AG08396 (cell line): ENCODE measurements at regions not wholly inside any gene's neighbourhood (a gene's known extent, or its start where the extent isn't known, plus 50 kb on each side); places are given as distances from the start of the nearest gene placed in this dataset.
A peak's percentile ranks its signal among the peaks of the same experiment; 100 is the strongest.

Experiments
- DNase-seq: peaks from one replicate; pipeline ENCODE4 v3.0.0; 2012; ENCODE audit warnings: low spot score, mixed read lengths

GRCh38 chr11:32317643-32318042 is 117.7 kb downstream of the WT1 start:
- DNase-seq, result no peak

GRCh38 chr11:32318071-32319055 is 117.0 kb downstream of the WT1 start:
- DNase-seq, result no peak

DNA sequence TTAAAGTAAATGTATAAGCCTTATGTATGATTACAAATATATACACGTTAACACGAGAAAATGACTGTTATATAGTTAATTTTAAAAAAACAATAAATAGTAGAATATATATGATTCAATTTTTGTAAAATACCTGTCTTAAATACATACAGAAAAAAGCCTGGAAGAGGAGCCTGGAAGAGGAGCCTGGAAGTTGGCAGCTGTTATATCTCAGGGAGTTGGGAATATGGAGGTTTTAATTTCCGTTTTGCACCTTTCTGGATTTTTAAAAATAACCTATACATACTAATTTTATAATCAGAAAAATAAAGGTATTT is 111.6 kb downstream of the WT1 start:
- DNase-seq, result no peak

- no peak for DNase-seq
Observed at GRCh38 chr11:32325187-32325586, 110.2 kb downstream of the WT1 start.

DNA sequence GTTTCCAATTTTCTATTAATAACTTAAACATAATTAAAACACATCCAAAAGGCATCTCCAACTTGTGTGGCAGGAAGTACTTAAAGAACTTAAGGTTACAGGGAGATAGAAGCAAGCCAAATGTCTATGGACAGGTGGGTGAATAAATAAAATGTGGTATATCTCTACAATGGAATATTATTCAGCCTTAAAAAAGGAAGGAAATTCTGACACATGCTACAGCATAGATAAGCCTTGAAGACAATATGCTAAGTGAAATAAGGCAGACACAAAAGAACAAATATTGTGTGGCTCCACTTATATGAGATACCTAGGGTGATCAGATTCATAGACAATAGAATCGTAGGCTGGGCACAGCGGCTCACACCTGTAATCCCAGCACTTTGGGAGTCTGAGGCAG is 109.6 kb downstream of the WT1 start:
- no peak for DNase-seq

DNA sequence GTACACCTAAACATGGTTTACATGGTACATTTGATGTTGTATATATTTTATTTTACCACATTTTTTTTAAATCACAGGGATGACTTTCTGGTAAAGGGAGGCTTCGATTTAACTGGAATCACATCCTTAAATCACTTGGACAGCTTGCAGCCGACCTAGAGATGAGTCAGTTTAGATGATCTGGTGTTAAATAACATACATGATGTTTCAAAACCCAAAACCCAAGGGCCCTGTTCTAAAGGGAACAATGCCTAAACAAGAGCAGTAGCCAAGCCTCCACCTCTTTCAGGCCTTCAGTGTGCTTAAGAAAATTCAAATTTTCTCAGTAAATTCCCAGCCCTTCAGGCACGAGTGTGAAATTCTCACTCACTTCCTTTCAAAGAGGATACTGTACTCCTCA is 108.8 kb downstream of the WT1 start:
- no peak for DNase-seq

GRCh38 chr11:32328392-32328791 is 106.9 kb downstream of the WT1 start:
- no peak for DNase-seq

DNA sequence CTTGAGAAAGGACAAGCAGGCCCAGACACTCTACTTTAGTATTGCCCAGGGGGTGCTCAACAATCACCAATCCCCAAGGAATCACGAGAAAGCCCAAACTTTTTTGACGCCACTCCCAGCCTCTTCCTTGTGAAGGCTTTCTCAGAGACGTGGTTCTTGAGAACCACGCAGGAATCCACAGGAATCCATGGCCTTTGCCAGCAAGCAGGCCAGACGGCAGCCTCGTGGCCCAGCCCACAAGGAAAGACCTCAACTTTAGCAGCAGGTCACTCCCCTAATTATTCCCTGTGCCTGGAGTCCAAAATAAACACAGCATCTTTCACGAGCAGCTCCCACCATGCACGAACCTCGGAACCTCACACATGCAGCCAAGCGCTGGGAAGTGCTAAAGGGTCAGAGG is 104.2 kb downstream of the WT1 start:
- DNase-seq, result no peak

- DNase-seq, result no peak
Observed at GRCh38 chr11:32331792-32332191, 103.5 kb downstream of the WT1 start.

DNA sequence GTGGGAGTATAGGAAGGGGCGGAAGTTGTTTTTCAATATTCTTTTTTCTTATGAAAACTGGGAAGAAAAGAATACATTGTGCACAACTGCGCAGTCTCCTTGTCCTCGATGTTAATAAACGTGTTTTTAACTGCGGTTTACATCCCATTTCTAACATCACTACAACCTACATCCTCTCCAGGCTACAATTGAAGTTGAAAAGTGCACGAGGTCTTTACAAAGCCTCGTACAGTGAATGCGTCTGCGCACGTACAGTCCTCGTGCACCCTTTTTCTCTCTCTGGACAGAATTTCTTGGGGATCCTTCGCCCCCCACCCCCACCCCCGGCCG is 102.4 kb downstream of the WT1 start:
- DNase-seq, result no peak

DNA sequence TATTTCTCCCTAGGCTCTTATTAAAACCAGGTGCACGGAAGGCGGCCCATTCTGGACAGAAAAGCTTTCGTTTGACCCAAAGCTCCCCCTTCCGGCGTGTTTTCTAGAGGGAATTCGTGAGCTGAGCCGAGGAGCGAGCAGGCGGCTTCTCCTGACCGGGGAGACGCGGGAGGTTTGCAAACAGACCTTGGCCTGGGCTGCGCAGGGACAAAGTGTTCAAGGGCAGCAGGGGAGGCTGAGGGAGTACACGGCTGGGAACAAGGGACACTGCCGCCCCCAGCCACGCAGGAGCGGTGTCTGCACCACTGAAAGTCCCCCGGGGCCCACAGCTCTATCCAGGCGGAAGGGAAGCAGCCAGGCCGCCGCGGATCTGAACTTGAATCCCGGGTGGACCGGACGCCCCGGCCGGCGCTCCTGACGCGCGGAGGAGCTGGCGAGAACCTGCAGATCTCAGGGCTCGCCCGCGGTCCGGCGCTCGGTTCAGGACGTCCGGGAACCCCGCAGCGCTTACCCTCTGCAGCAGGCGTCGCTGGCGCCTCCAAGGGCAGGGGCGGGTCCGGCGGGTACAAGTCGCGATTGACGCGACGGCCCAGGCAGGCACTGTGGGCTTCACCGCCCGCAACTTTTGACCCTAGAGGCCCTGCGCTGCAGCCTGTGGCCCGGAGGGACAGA is 101.9 kb downstream of the WT1 start:
- peak; percentile 52 for DNase-seq

DNA sequence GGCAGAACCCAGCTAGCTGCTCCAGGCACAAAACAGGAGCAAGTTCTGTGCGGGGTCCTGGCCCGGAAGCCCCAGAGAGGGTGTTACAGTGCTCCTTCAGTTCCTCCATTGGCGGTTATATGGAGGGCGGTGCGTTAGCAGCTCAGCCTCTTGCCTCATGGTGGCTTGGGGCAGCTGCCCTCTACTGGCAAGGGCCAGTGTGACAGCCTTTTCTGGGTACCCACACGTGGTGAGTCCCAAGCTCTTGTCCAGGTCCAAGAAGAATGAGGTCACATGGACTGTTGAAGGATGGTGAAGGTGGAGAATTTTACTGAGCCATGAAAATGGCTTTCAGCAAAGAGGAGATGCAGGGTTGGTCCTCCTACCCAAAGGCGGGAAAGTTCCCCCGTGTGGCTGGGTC is 100.5 kb downstream of the WT1 start:
- DNase-seq, result no peak
